Psoas muscle (tissue), 7 donors: ENCODE measurements at regions not wholly inside any gene's neighbourhood (a gene's known extent, or its start where the extent isn't known, plus 50 kb on each side); places are given as distances from the start of the nearest gene placed in this dataset.

Experiments
- ATAC-seq, 4 donors: fragments of 200-7000 bp; cut with Tn5 transposase; one replicate each; pipeline ENCODE4 v1.9.1; 2020; ENCODE audit warnings: moderate library complexity in 3 of 4, mild to moderate bottlenecking in 2 of 4
- DNase-seq, 2 donors: peaks; one replicate each; pipeline ENCODE4 v3.0.0-alpha.2; 2020
- H3K27ac ChIP-seq: fragments of 200-600 bp; one replicate; pipeline ENCODE4 v1.8.0; 2022
- H3K27me3 ChIP-seq, 3 donors: fragments of 200-600 bp in 1 of 3; one replicate each; pipeline versions ENCODE4 v1.6.1 to v1.8.0; 2013 to 2022; ENCODE audit warnings: low read length in 2 of 3, mild to moderate bottlenecking in 2 of 3, moderate library complexity in 1 of 3; ENCODE audit not compliant: insufficient read depth in 3 of 3
- H3K36me3 ChIP-seq, 2 donors: fragments of 200-600 bp in 1 of 2; one replicate each; pipeline versions ENCODE4 v1.6.1 to v1.8.0; 2013 to 2022; ENCODE audit warnings: low read depth in 1 of 2, mild to moderate bottlenecking in 1 of 2, moderate library complexity in 1 of 2; ENCODE audit not compliant: insufficient read depth in 1 of 2
- H3K4me1 ChIP-seq: fragments of 200-600 bp; one replicate; pipeline ENCODE4 v1.8.0; 2022
- H3K4me3 ChIP-seq: fragments of 200-600 bp; one replicate; pipeline ENCODE4 v1.8.0; 2022; ENCODE audit warnings: mild to moderate bottlenecking
- H3K9me3 ChIP-seq: fragments of 200-600 bp; one replicate; pipeline ENCODE4 v1.8.0; 2022
- CTCF ChIP-seq: fragments of 200-600 bp; IDR thresholded peaks from one replicate; pipeline ENCODE4 v1.8.0; 2022; ENCODE audit warnings: antibody characterized with exemption
- WGBS, 3 donors: extraction: QIAGEN DNeasy Blood & Tissue Kit; methylation state at CpG; one replicate each; pipeline versions ENCODE4 v1.1.6 to v1.1.7; 2013; 5-methylcytosine and 5-hydroxymethylcytosine counted together
- intact Hi-C, 2 donors: fragments of 100-400 bp; cut with DNase I; formaldehyde crosslinking; loops; one replicate each; pipeline versions ENCODE4 v1.11.0 to v1.14.2; 2022
- donor health status: healthy with polysubstance abuse.
- donor health status: DM: no; HTN: no; CAD: no; lungs with moderate emphysema.
- donor health status: Bipolar disorder and iron deficiency.
- donor health status: healthy.
- donor health status: DM: yes; HTN: yes; CAD: no.
- donor health status: DM: no; HTN: no; CAD: no.
- donor health status: DM: yes; HTN: yes; CAD: no.

- ATAC-seq (no peak), DNase-seq (no peak)
- intact Hi-C loops: no loop called here
- no peaks in the 10 kb centered on the region for H3K9me3 ChIP-seq
- TF ChIP-seq CTCF: no peak
- H3K4me3 ChIP-seq: no peak overlapping the region
- H3K27ac ChIP-seq: no peak overlapping the region
- WGBS, 3 donors: 79 to 97% (median 80%) methylated on average over 2 of the region's 2 CpGs
- H3K4me1 ChIP-seq: no peaks in the 10 kb centered on the region
- no peaks in the 10 kb centered on the region for H3K36me3 ChIP-seq
- H3K27me3 ChIP-seq: peaks cover 0 to 20% (median 3%) of the 10 kb centered on the region in 3 donors
Observed at GRCh38 chr18:76587879-76588271, 92.8 kb upstream of the ZNF516 start.

- no peak for TF ChIP-seq CTCF
- Histone ChIP-seq H3K27me3 (peaks cover 0 to 20% (median 3%) of the 10 kb centered on the region in 3 donors), H3K36me3 (no peaks in the 10 kb centered on the region), H3K4me3 (no peak overlapping the region), H3K4me1 (no peaks in the 10 kb centered on the region), H3K9me3 (no peaks in the 10 kb centered on the region), H3K27ac (no peak overlapping the region)
- WGBS, 3 donors: 98% methylated on average over 30 of the region's 30 CpGs
- ATAC-seq: no peak
- no peak for DNase-seq
- intact Hi-C loops: no loop called here
Observed at GRCh38 chr18:76587147-76587878, 92.3 kb upstream of the ZNF516 start.

GRCh38 chr18:76584414-76585310, 89.6 kb upstream of the ZNF516 start:
- no peak for ATAC-seq

GRCh38 chr18:76581261-76581660, 86.2 kb upstream of the ZNF516 start:
- H3K36me3 ChIP-seq: no peaks in the 10 kb centered on the region
- no peaks in the 10 kb centered on the region for H3K9me3 ChIP-seq
- no peak for ATAC-seq
- intact Hi-C loops: no loop called here
- peaks cover 0 to 15% (median 4%) of the 10 kb centered on the region in 3 donors for H3K27me3 ChIP-seq
- WGBS, 3 donors: 87 to 95% (median 90%) methylated on average over 3 of the region's 3 CpGs
- no peak for TF ChIP-seq CTCF
- no peak for DNase-seq
- H3K4me3 ChIP-seq: no peak overlapping the region
- H3K27ac ChIP-seq: no peak overlapping the region
- no peaks in the 10 kb centered on the region for H3K4me1 ChIP-seq

More at GRCh38 chr18:76584414-76585310, 89.6 kb upstream of the ZNF516 start:
- no peak overlapping the region for H3K27ac ChIP-seq
- H3K4me3 ChIP-seq: no peak overlapping the region
- H3K27me3 ChIP-seq: peaks cover 0 to 18% (median 2%) of the 10 kb centered on the region in 3 donors
- DNase-seq: no peak
- H3K36me3 ChIP-seq: no peaks in the 10 kb centered on the region
- intact Hi-C loops: no loop called here
- TF ChIP-seq CTCF: no peak
- H3K9me3 ChIP-seq: no peaks in the 10 kb centered on the region
- no peaks in the 10 kb centered on the region for H3K4me1 ChIP-seq
- 66 to 73% (median 68%) methylated on average over 18 of the region's 18 CpGs for WGBS, 3 donors
